ENCODE measurements at regions not wholly inside any gene's neighbourhood (a gene's known extent, or its start where the extent isn't known, plus 50 kb on each side); places are given as distances from the start of the nearest gene placed in this dataset.

DNA sequence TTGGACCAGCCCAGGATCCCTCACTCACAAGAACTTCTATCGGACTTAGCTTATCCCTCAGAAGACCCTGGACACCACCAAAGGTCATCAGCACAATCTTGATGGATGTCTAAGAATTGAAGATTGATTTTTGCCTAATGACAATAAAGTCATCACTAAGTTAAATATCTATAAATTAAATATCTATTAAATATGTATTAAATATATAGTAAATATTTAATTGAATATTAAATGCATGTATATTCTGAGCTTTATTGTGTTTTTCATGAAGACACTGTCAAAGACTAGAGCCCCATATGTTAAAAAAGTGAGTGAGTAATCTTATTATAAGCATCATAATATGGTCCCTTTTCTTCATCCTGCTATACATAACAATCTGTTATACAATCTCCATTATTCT, 751.1 kb downstream of the KCNJ2 start:
- no peaks in the 10 kb centered on the region for H3K9me2 ChIP-seq (replicated peaks; ENCODE audit: insufficient read depth, low read length)
- H2AFZ ChIP-seq (ENCODE audit: low read depth, low read length, severe bottlenecking): no peak overlapping the region
- H3K9ac ChIP-seq (ENCODE audit: low read length): no peak overlapping the region
- H3K27me3 ChIP-seq (ENCODE audit: low read length): no peaks in the 10 kb centered on the region
- H3K27ac ChIP-seq (ENCODE audit: low read depth, low read length): no peak overlapping the region
- H3F3A ChIP-seq (ENCODE audit: insufficient read depth): no peaks in the 10 kb centered on the region
- no peak overlapping the region for H3K4me2 ChIP-seq (ENCODE audit: low read depth, low read length, poor library complexity, severe bottlenecking)
- TF ChIP-seq, protein P1, sequence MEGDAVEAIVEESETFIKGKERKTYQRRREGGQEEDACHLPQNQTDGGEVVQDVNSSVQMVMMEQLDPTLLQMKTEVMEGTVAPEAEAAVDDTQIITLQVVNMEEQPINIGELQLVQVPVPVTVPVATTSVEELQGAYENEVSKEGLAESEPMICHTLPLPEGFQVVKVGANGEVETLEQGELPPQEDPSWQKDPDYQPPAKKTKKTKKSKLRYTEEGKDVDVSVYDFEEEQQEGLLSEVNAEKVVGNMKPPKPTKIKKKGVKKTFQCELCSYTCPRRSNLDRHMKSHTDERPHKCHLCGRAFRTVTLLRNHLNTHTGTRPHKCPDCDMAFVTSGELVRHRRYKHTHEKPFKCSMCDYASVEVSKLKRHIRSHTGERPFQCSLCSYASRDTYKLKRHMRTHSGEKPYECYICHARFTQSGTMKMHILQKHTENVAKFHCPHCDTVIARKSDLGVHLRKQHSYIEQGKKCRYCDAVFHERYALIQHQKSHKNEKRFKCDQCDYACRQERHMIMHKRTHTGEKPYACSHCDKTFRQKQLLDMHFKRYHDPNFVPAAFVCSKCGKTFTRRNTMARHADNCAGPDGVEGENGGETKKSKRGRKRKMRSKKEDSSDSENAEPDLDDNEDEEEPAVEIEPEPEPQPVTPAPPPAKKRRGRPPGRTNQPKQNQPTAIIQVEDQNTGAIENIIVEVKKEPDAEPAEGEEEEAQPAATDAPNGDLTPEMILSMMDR (IDR thresholded peaks at IDR 0.05; ENCODE audit: insufficient read depth, low read length, poor library complexity, severe bottlenecking): no peak
- no peak for TF ChIP-seq EZH2phosphoT487 (conservative IDR thresholded peaks at IDR 0.05; ENCODE audit: low read length)
- H3K79me2 ChIP-seq (ENCODE audit: insufficient read depth, low read length): no peaks in the 10 kb centered on the region
- no peaks in the 10 kb centered on the region for H3K9me3 ChIP-seq (ENCODE audit: insufficient read depth, low read length)
- no peak overlapping the region for H3K4me3 ChIP-seq (ENCODE audit: insufficient read depth, low read length, poor library complexity, severe bottlenecking)
- H3K36me3 ChIP-seq (ENCODE audit: low read length): no peaks in the 10 kb centered on the region
- no peaks in the 10 kb centered on the region for H4K20me1 ChIP-seq (ENCODE audit: low read depth, low read length)

DNA sequence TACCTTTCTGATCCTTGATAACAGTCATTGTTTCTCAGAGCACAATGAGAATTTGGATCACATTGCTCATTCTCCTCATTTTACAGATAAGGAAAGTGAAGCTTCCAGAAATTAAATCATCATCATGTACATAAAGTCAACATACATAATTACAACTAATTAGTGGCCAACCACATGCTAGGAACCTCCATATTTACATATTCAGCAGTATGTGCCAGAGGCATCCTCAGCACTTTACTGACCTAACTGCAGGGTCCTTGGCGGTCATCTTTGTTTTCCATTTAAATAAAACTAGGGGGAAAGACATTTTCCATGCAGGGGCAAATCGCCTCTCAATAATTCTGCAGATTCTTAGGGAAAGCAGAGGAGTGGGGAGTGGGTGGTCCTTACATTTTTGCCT, 752.9 kb downstream of the KCNJ2 start:
- Histone ChIP-seq H3K9me2 (replicated peaks; ENCODE audit: insufficient read depth, low read length) (no peaks in the 10 kb centered on the region), H3K4me2 (ENCODE audit: low read depth, low read length, poor library complexity, severe bottlenecking) (no peak overlapping the region), H3K9me3 (ENCODE audit: insufficient read depth, low read length) (no peaks in the 10 kb centered on the region), H3K4me3 (ENCODE audit: insufficient read depth, low read length, poor library complexity, severe bottlenecking) (no peak overlapping the region), H4K20me1 (ENCODE audit: low read depth, low read length) (no peaks in the 10 kb centered on the region), H3F3A (ENCODE audit: insufficient read depth) (no peaks in the 10 kb centered on the region), H2AFZ (ENCODE audit: low read depth, low read length, severe bottlenecking) (no peak overlapping the region), H3K27me3 (ENCODE audit: low read length) (no peaks in the 10 kb centered on the region), H3K36me3 (ENCODE audit: low read length) (no peaks in the 10 kb centered on the region), H3K27ac (ENCODE audit: low read depth, low read length) (no peak overlapping the region), H3K9ac (ENCODE audit: low read length) (no peak overlapping the region), H3K79me2 (ENCODE audit: insufficient read depth, low read length) (no peaks in the 10 kb centered on the region)
- TF ChIP-seq, protein P1 (IDR thresholded peaks at IDR 0.05; ENCODE audit: insufficient read depth, low read length, poor library complexity, severe bottlenecking): no peak
- TF ChIP-seq EZH2phosphoT487 (conservative IDR thresholded peaks at IDR 0.05; ENCODE audit: low read length): no peak

DNA sequence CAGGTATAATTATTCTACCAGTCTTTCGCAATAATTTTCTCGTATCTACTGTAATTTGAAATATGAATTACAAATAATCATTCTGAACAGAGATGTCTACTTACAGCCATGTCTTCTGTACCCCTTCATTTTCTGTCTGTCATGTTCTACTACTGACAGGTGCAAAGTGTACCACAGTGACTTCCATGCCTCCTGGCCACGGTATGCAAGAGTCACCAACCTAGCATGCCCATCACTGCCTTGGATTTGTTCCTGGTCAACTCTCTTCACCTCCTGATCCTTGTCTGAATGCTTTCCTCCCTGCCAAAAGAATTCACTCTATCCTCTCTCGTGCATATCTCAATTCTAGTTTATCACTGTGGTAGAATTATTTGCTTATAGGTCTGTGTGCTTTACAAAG, 755.4 kb downstream of the KCNJ2 start:
- Histone ChIP-seq H3K9me2 (replicated peaks; ENCODE audit: insufficient read depth, low read length) (no peaks in the 10 kb centered on the region), H3K27ac (ENCODE audit: low read depth, low read length) (no peak overlapping the region), H3K4me3 (ENCODE audit: insufficient read depth, low read length, poor library complexity, severe bottlenecking) (no peak overlapping the region), H4K20me1 (ENCODE audit: low read depth, low read length) (no peaks in the 10 kb centered on the region), H2AFZ (ENCODE audit: low read depth, low read length, severe bottlenecking) (no peak overlapping the region), H3K9me3 (ENCODE audit: insufficient read depth, low read length) (no peaks in the 10 kb centered on the region), H3K36me3 (ENCODE audit: low read length) (no peaks in the 10 kb centered on the region), H3K9ac (ENCODE audit: low read length) (no peak overlapping the region), H3K27me3 (ENCODE audit: low read length) (no peaks in the 10 kb centered on the region), H3K79me2 (ENCODE audit: insufficient read depth, low read length) (no peaks in the 10 kb centered on the region), H3F3A (ENCODE audit: insufficient read depth) (no peaks in the 10 kb centered on the region), H3K4me2 (ENCODE audit: low read depth, low read length, poor library complexity, severe bottlenecking) (no peak overlapping the region)
- TF ChIP-seq, protein P1 (IDR thresholded peaks at IDR 0.05; ENCODE audit: insufficient read depth, low read length, poor library complexity, severe bottlenecking): no peak
- TF ChIP-seq EZH2phosphoT487 (conservative IDR thresholded peaks at IDR 0.05; ENCODE audit: low read length): no peak
